ENCODE measurements at regions not wholly inside any gene's neighbourhood (a gene's known extent, or its start where the extent isn't known, plus 50 kb on each side); places are given as distances from the start of the nearest gene placed in this dataset.
"Not testable (repeated sequence)": the region's sequence is repeated elsewhere in the genome, so short reads cannot be mapped to it uniquely, and the experiment has no call there.

GRCh38 chr12:97666263-97666662 is 203.7 kb downstream of the RMST start:
- Mint-ChIP-seq H3K27ac (no peak overlapping the region), H3K36me3 (ENCODE audit: low read depth) (no peaks in the 10 kb centered on the region), H3K27me3 (ENCODE audit: low read depth) (no peaks in the 10 kb centered on the region), H3K9me3 (no peaks in the 10 kb centered on the region), H3K4me1 (ENCODE audit: low read depth) (no peaks in the 10 kb centered on the region), H3K4me3 (no peak overlapping the region)

GRCh38 chr12:97672870-97673269 is 210.3 kb downstream of the RMST start:
- no peaks in the 10 kb centered on the region for H3K27me3 Mint-ChIP-seq (ENCODE audit: low read depth)
- no peaks in the 10 kb centered on the region for H3K4me1 Mint-ChIP-seq (ENCODE audit: low read depth)
- H3K36me3 Mint-ChIP-seq (ENCODE audit: low read depth): peaks cover 3% of the 10 kb centered on the region
- no peak overlapping the region for H3K4me3 Mint-ChIP-seq
- peaks cover 12% of the 10 kb centered on the region for H3K9me3 Mint-ChIP-seq
- H3K27ac Mint-ChIP-seq: no peak overlapping the region

- no peak overlapping the region for H3K27ac Mint-ChIP-seq
- peaks cover 4% of the 10 kb centered on the region for H3K9me3 Mint-ChIP-seq
- no peaks in the 10 kb centered on the region for H3K27me3 Mint-ChIP-seq (ENCODE audit: low read depth)
- no peak overlapping the region for H3K4me3 Mint-ChIP-seq
- no peaks in the 10 kb centered on the region for H3K4me1 Mint-ChIP-seq (ENCODE audit: low read depth)
- peaks cover 2% of the 10 kb centered on the region for H3K36me3 Mint-ChIP-seq (ENCODE audit: low read depth)
These were observed 218.1 kb downstream of the RMST start for GRCh38 chr12:97680751-97681150.

GRCh38 chr12:97681612-97682504 is 219.3 kb downstream of the RMST start:
- Mint-ChIP-seq H3K4me3 (no peak overlapping the region), H3K27me3 (ENCODE audit: low read depth) (no peaks in the 10 kb centered on the region), H3K4me1 (ENCODE audit: low read depth) (no peaks in the 10 kb centered on the region), H3K9me3 (no peaks in the 10 kb centered on the region), H3K36me3 (ENCODE audit: low read depth) (no peaks in the 10 kb centered on the region), H3K27ac (no peak overlapping the region)

- no peaks in the 10 kb centered on the region for H3K27me3 Mint-ChIP-seq (ENCODE audit: low read depth)
- no peaks in the 10 kb centered on the region for H3K9me3 Mint-ChIP-seq
- no peaks in the 10 kb centered on the region for H3K4me1 Mint-ChIP-seq (ENCODE audit: low read depth)
- H3K27ac Mint-ChIP-seq: no peak overlapping the region
- H3K36me3 Mint-ChIP-seq (ENCODE audit: low read depth): no peaks in the 10 kb centered on the region
- H3K4me3 Mint-ChIP-seq: no peak overlapping the region
These were observed 222.8 kb downstream of the RMST start for GRCh38 chr12:97685360-97685759.

GRCh38 chr12:97701901-97702300 is 239.3 kb downstream of the RMST start:
- Mint-ChIP-seq H3K9me3 (no peaks in the 10 kb centered on the region), H3K27me3 (ENCODE audit: low read depth) (no peaks in the 10 kb centered on the region), H3K4me1 (ENCODE audit: low read depth) (no peaks in the 10 kb centered on the region), H3K36me3 (ENCODE audit: low read depth) (no peaks in the 10 kb centered on the region), H3K27ac (no peak overlapping the region), H3K4me3 (no peak overlapping the region)

- H3K27ac Mint-ChIP-seq: no peak overlapping the region
- H3K36me3 Mint-ChIP-seq (ENCODE audit: low read depth): no peaks in the 10 kb centered on the region
- H3K27me3 Mint-ChIP-seq (ENCODE audit: low read depth): no peaks in the 10 kb centered on the region
- H3K9me3 Mint-ChIP-seq: no peaks in the 10 kb centered on the region
- no peaks in the 10 kb centered on the region for H3K4me1 Mint-ChIP-seq (ENCODE audit: low read depth)
- H3K4me3 Mint-ChIP-seq: no peak overlapping the region
These were observed 248.8 kb downstream of the RMST start for GRCh38 chr12:97711392-97711791.

GRCh38 chr12:97713270-97713669 is 250.7 kb downstream of the RMST start:
- Mint-ChIP-seq H3K4me3 (no peak overlapping the region), H3K27me3 (ENCODE audit: low read depth) (no peaks in the 10 kb centered on the region), H3K36me3 (ENCODE audit: low read depth) (no peaks in the 10 kb centered on the region), H3K4me1 (ENCODE audit: low read depth) (no peaks in the 10 kb centered on the region), H3K9me3 (no peaks in the 10 kb centered on the region), H3K27ac (no peak overlapping the region)

- no peaks in the 10 kb centered on the region for H3K4me1 Mint-ChIP-seq (ENCODE audit: low read depth)
- H3K36me3 Mint-ChIP-seq (ENCODE audit: low read depth): no peaks in the 10 kb centered on the region
- no peak overlapping the region for H3K4me3 Mint-ChIP-seq
- peaks cover 2% of the 10 kb centered on the region for H3K9me3 Mint-ChIP-seq
- H3K27me3 Mint-ChIP-seq (ENCODE audit: low read depth): no peaks in the 10 kb centered on the region
- no peak overlapping the region for H3K27ac Mint-ChIP-seq
These were observed 251.5 kb downstream of the RMST start for GRCh38 chr12:97714107-97714563.

- Mint-ChIP-seq H3K36me3 (ENCODE audit: low read depth) (no peaks in the 10 kb centered on the region), H3K9me3 (peaks cover 10% of the 10 kb centered on the region), H3K4me1 (ENCODE audit: low read depth) (no peaks in the 10 kb centered on the region), H3K4me3 (no peak overlapping the region), H3K27ac (no peak overlapping the region), H3K27me3 (ENCODE audit: low read depth) (no peaks in the 10 kb centered on the region)
These were observed 253.8 kb downstream of the RMST start for GRCh38 chr12:97716356-97716755.

- not testable (repeated sequence) for H3K36me3 Mint-ChIP-seq (ENCODE audit: low read depth); H3K27ac Mint-ChIP-seq; H3K27me3 Mint-ChIP-seq (ENCODE audit: low read depth); H3K4me3 Mint-ChIP-seq; H3K4me1 Mint-ChIP-seq (ENCODE audit: low read depth)
- H3K9me3 Mint-ChIP-seq: peaks cover 20% of the 10 kb centered on the region
These were observed 261.2 kb downstream of the RMST start for GRCh38 chr12:97723801-97724200.

GRCh38 chr12:97745406-97746101 is 282.9 kb downstream of the RMST start:
- Mint-ChIP-seq H3K9me3 (peaks cover 4% of the 10 kb centered on the region), H3K4me3 (no peak overlapping the region), H3K27me3 (ENCODE audit: low read depth) (no peaks in the 10 kb centered on the region), H3K36me3 (ENCODE audit: low read depth) (no peaks in the 10 kb centered on the region), H3K27ac (no peak overlapping the region), H3K4me1 (ENCODE audit: low read depth) (no peaks in the 10 kb centered on the region)

GRCh38 chr12:97748298-97748697 is 285.7 kb downstream of the RMST start:
- Mint-ChIP-seq H3K27ac (no peak overlapping the region), H3K27me3 (ENCODE audit: low read depth) (no peaks in the 10 kb centered on the region), H3K36me3 (ENCODE audit: low read depth) (no peaks in the 10 kb centered on the region), H3K9me3 (peaks cover 4% of the 10 kb centered on the region), H3K4me3 (no peak overlapping the region), H3K4me1 (ENCODE audit: low read depth) (no peaks in the 10 kb centered on the region)

- no peak overlapping the region for H3K4me3 Mint-ChIP-seq
- H3K36me3 Mint-ChIP-seq (ENCODE audit: low read depth): no peaks in the 10 kb centered on the region
- peaks cover 4% of the 10 kb centered on the region for H3K9me3 Mint-ChIP-seq
- no peak overlapping the region for H3K27ac Mint-ChIP-seq
- H3K4me1 Mint-ChIP-seq (ENCODE audit: low read depth): no peaks in the 10 kb centered on the region
- H3K27me3 Mint-ChIP-seq (ENCODE audit: low read depth): no peaks in the 10 kb centered on the region
These were observed 289.1 kb downstream of the RMST start for GRCh38 chr12:97751704-97752103.

- H3K36me3 Mint-ChIP-seq (ENCODE audit: low read depth): no peaks in the 10 kb centered on the region
- no peak overlapping the region for H3K4me3 Mint-ChIP-seq
- no peaks in the 10 kb centered on the region for H3K27me3 Mint-ChIP-seq (ENCODE audit: low read depth)
- H3K4me1 Mint-ChIP-seq (ENCODE audit: low read depth): no peaks in the 10 kb centered on the region
- no peak overlapping the region for H3K27ac Mint-ChIP-seq
- peaks cover 4% of the 10 kb centered on the region for H3K9me3 Mint-ChIP-seq
These were observed 289.5 kb downstream of the RMST start for GRCh38 chr12:97752129-97752528.
